GM18519 (cell line): ENCODE measurements at regions not wholly inside any gene's neighbourhood (a gene's known extent, or its start where the extent isn't known, plus 50 kb on each side); places are given as distances from the start of the nearest gene placed in this dataset.
A peak's percentile ranks its signal among the peaks of the same experiment; 100 is the strongest.

ENCODE experiments used
- ATAC-seq: cut with Tn5 transposase; IDR thresholded peaks from one replicate; pipeline ENCODE4 v1.9.1; 2021; ENCODE audit warnings: mild to moderate bottlenecking, moderate library complexity; ENCODE audit not compliant: unreplicated experiment, low FRiP score

GRCh38 chr7:55641273-55641691 lies 69.0 kb upstream of the VOPP1 start:
- peak; percentile 76 for ATAC-seq

GRCh38 chr7:55639640-55640039 lies 67.3 kb upstream of the VOPP1 start:
- ATAC-seq: no peak

DNA sequence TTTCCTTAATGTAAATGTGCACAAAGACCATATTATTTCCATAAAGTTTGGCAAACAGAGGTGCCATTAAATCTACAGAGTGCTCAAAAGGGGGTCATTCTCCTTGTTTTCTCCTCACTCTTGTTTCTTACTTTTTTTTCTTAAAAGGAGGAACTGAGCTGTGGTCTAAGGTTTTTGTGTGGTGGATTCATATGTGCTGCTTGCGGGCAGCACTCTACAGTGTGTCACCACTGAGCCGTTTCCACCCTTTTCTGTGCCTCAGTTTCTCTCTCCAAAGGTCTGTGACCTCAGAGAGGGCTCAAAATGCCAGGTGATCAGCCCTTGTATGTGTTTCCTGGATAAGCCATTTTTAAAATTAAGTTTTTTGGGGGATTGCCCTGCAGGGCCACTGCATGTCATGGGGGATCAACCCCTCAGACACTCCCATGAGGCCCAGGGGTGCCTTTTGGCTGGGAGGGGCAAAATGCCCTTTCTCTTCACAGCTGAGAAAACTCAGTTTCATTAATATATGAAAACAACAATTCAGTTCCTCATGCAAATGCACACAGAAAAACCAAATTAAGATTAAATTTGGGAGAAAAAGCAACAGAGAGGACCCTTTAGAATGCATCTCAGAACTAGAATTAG lies 56.9 kb upstream of the VOPP1 start:
- ATAC-seq: no peak

DNA sequence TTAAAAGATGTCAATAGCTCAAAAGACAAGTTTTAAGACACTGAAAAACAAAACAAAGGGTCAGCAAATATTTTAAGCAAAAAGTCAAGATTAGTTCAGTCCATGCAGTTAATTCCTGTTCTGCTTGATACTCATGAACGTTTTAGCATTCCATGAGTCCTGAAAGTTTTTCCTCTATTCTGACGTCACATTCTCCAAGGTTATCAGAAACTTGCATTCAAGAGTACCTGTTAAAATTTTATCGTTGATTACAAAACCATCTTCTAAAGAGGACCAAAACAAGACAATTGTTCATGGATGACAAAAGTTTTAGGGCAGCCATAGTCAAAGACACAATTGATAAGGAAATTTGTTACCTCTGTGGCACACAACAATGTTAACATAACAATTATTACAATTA lies 52.5 kb upstream of the VOPP1 start:
- ATAC-seq: no peak

DNA sequence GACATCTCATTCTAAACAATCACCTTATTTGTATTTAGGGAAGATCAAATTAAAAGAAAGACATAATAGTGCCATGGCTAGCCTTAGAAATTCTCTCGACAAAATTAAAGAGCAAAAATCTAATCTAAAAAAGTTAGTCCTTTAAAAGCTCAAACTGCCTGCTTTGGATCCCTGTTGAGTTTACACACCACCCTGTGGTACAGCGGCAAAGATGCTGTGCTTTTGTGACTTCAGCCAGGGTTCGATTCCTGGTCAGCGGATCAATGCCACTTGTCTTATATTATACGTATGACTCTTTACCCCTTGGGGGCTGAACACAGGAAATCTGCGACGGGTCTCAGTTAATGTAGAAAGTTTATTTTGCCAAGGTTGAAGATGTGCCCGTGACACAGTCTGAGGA lies 51.3 kb upstream of the VOPP1 start:
- ATAC-seq: no peak

DNA sequence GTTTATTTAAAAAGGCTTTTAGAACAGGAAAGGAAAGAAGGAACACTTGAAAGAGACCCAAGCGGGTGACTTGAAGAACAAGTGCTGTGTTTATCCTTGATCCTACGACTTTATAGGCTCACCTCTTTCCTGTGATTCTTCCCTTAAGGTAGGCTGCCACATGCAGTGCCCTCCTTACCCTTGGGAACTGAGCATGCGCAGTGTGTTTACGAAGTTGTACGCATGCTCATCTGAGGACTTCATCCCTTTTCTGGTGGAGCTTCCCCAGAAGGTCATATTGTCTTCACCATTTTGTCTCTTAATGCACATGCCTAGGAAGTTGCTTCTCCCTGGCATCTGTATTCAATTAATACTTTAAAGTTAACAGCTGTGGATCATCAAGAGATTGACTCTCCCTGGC lies 49.9 kb upstream of the VOPP1 start:
- ATAC-seq: no peak
